ENCODE measurements at regions not wholly inside any gene's neighbourhood (a gene's known extent, or its start where the extent isn't known, plus 50 kb on each side); places are given as distances from the start of the nearest gene placed in this dataset.

DNA sequence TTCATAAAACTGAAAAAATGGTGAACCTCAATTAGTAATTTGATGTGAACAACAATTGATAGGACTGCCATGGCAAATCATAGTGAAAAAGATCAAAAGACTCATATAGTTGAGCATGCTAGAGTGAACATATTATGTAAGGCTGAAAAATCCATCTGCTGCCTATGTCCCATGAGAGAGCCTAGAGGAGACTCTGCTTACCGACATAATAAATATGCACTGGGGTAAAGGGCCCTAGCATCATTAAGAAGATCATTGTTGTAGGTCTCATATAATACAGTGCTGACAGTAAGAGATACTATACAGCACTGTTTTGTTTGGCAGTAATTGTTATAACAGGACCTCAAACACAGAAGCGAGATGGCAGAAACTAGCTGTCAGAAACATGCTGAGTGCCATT is 229.0 kb downstream of the PABPC4L start:
- Histone ChIP-seq H3K36me3 (ENCODE audit: control insufficient read depth, insufficient read depth, low read length) (no peaks in the 10 kb centered on the region), H3K4me3 (ENCODE audit: low read depth, low read length) (no peak overlapping the region), H3K4me1 (ENCODE audit: control insufficient read depth, insufficient read depth, low read length, poor library complexity, severe bottlenecking) (no peaks in the 10 kb centered on the region), H3K27ac (ENCODE audit: insufficient read depth, low read length, poor library complexity, severe bottlenecking) (no peak overlapping the region), H3K9me3 (ENCODE audit: control insufficient read depth in 2 of 2, low read length in 2 of 2) (no peaks in the 10 kb centered on the region), H3K27me3 (ENCODE audit: control insufficient read depth, insufficient read depth, low read length) (no peaks in the 10 kb centered on the region)
- H3K9me3 Mint-ChIP-seq: peaks cover 0 to 29% (median 9%) of the 10 kb centered on the region in 7 donors
- ATAC-seq (ENCODE audit: low read depth in 2 of 2) (no peak), DNase-seq (no peak)
- H3K27ac Mint-ChIP-seq: no peak overlapping the region
- H3K27me3 Mint-ChIP-seq: no peaks in the 10 kb centered on the region
- no peaks in the 10 kb centered on the region for H3K4me1 Mint-ChIP-seq
- H3K4me3 Mint-ChIP-seq: no peak overlapping the region
- H3K36me3 Mint-ChIP-seq: no peaks in the 10 kb centered on the region

DNA sequence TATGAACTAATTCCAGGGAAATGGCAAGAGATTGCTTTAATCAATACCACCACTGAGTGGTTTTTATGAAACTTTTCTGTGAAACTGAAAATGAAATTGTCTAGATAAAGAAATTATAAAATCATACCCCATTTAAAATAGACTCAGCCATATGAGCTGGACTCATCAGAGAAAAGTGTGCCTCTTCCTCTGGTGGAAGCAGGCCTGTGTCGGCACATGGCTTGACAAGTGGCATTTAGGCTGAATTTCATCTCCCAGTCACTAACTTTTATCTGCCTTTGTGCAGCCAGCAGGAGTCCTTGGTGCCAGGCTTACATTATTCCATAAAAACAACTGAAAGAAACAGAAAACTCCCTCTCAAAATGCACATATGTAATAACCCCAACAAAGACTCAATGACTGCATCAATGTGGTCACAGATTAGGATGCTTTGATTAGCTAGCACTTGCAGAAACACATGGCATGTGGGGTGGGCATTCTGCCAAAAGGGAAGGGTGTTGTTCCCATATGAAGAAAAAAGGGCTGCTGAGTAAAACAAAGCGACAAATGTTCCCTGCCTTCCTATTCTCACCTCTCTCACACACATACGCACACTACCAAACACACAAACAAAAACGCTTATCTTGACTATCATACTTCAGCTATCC is 232.3 kb downstream of the PABPC4L start:
- no peaks in the 10 kb centered on the region for H3K36me3 Mint-ChIP-seq
- Histone ChIP-seq H3K36me3 (ENCODE audit: control insufficient read depth, insufficient read depth, low read length) (no peaks in the 10 kb centered on the region), H3K27ac (ENCODE audit: insufficient read depth, low read length, poor library complexity, severe bottlenecking) (no peak overlapping the region), H3K9me3 (ENCODE audit: control insufficient read depth in 2 of 2, low read length in 2 of 2) (no peaks in the 10 kb centered on the region), H3K27me3 (ENCODE audit: control insufficient read depth, insufficient read depth, low read length) (no peaks in the 10 kb centered on the region), H3K4me1 (ENCODE audit: control insufficient read depth, insufficient read depth, low read length, poor library complexity, severe bottlenecking) (no peaks in the 10 kb centered on the region), H3K4me3 (ENCODE audit: low read depth, low read length) (no peak overlapping the region)
- no peaks in the 10 kb centered on the region for H3K4me1 Mint-ChIP-seq
- H3K9me3 Mint-ChIP-seq: peaks cover 0 to 44% (median 12%) of the 10 kb centered on the region in 7 donors
- ATAC-seq (ENCODE audit: low read depth in 2 of 2): no peak
- DNase-seq: no peak
- H3K27ac Mint-ChIP-seq: no peak overlapping the region
- H3K27me3 Mint-ChIP-seq: no peaks in the 10 kb centered on the region
- H3K4me3 Mint-ChIP-seq: no peak overlapping the region

DNA sequence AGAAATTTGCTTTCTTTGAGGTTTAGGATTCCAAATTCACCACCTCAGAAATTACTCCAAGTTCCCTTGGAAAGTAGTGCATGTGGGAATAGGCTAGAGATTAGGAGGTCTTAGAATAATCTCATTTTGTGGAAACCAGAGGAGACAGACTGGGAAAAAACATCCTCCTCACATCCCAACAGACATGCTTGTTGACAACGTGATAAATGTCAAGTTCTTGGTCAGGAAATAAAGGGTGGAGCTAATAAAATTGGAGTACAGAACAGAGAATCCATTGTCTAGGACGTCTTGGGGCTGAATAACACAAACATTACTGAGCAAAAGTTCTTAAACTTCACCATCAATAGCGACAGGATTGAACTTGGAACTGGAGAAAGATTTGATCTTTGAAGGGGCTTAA is 233.4 kb downstream of the PABPC4L start:
- no peaks in the 10 kb centered on the region for H3K36me3 Mint-ChIP-seq
- H3K36me3 ChIP-seq (ENCODE audit: control insufficient read depth, insufficient read depth, low read length): no peaks in the 10 kb centered on the region
- ATAC-seq (ENCODE audit: low read depth in 2 of 2) (no peak), DNase-seq (no peak)
- no peaks in the 10 kb centered on the region for H3K9me3 ChIP-seq (ENCODE audit: control insufficient read depth in 2 of 2, low read length in 2 of 2)
- no peak overlapping the region for H3K4me3 ChIP-seq (ENCODE audit: low read depth, low read length)
- H3K27ac ChIP-seq (ENCODE audit: insufficient read depth, low read length, poor library complexity, severe bottlenecking): no peak overlapping the region
- no peaks in the 10 kb centered on the region for H3K27me3 Mint-ChIP-seq
- H3K9me3 Mint-ChIP-seq: peaks cover 0 to 51% (median 15%) of the 10 kb centered on the region in 7 donors
- no peaks in the 10 kb centered on the region for H3K27me3 ChIP-seq (ENCODE audit: control insufficient read depth, insufficient read depth, low read length)
- no peak overlapping the region for H3K4me3 Mint-ChIP-seq
- no peak overlapping the region for H3K27ac Mint-ChIP-seq
- H3K4me1 Mint-ChIP-seq: no peaks in the 10 kb centered on the region
- H3K4me1 ChIP-seq (ENCODE audit: control insufficient read depth, insufficient read depth, low read length, poor library complexity, severe bottlenecking): no peaks in the 10 kb centered on the region

DNA sequence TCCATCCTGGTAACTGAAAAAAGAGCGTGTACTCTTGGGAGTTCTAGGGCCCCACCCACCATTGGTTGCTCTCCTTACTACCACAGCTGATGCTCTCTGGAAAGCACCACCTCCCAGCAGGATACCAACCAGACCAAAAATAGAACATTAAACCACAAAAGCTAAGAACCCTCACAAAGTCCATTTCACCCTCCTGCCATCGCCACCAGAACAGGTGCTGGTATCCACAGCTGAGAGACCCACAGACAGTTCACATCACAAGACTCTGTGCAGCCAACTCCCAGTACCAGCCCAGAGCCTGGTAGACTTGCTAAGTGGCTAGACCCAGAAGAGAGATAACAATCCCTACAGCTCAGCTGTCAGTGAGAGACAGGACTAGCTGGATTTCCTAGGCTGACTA is 240.6 kb downstream of the PABPC4L start:
- no peaks in the 10 kb centered on the region for H3K27me3 ChIP-seq (ENCODE audit: control insufficient read depth, insufficient read depth, low read length)
- H3K4me3 ChIP-seq (ENCODE audit: low read depth, low read length): no peak overlapping the region
- DNase-seq: no peak
- H3K9me3 Mint-ChIP-seq: peaks cover 0 to 59% (median 12%) of the 10 kb centered on the region in 7 donors
- no peaks in the 10 kb centered on the region for H3K27me3 Mint-ChIP-seq
- no peak overlapping the region for H3K27ac ChIP-seq (ENCODE audit: insufficient read depth, low read length, poor library complexity, severe bottlenecking)
- H3K27ac Mint-ChIP-seq: no peak overlapping the region
- H3K4me1 ChIP-seq (ENCODE audit: control insufficient read depth, insufficient read depth, low read length, poor library complexity, severe bottlenecking): no peaks in the 10 kb centered on the region
- no peaks in the 10 kb centered on the region for H3K4me1 Mint-ChIP-seq
- peaks cover 3 to 22% of the 10 kb centered on the region in 2 experiments for H3K9me3 ChIP-seq (ENCODE audit: control insufficient read depth in 2 of 2, low read length in 2 of 2)
- no peaks in the 10 kb centered on the region for H3K36me3 ChIP-seq (ENCODE audit: control insufficient read depth, insufficient read depth, low read length)
- no peak overlapping the region for H3K4me3 Mint-ChIP-seq
- no peaks in the 10 kb centered on the region for H3K36me3 Mint-ChIP-seq
- no peak for ATAC-seq (ENCODE audit: low read depth in 2 of 2)

DNA sequence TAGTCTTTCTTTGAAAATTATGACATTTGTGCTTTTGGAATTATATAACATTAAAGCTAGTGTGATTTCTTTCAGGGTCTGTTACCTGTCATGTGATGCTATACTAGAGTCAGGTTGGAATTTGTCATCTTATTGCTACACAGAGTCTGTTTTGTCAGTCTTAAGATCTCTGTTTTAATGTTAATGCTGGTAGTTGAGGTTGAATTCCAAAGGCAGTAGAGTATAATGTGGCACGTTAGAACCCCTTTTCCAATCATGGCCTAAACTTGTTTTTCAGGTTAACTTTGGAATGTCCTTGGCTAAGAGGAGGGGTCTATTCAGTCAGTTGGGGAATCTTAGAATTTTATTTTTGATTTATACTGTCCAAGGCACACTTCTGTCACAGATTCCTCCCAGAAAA is 258.5 kb downstream of the PABPC4L start:
- ATAC-seq (ENCODE audit: low read depth in 2 of 2): no peak
- peaks cover 0 to 4% of the 10 kb centered on the region in 2 experiments for H3K9me3 ChIP-seq (ENCODE audit: control insufficient read depth in 2 of 2, low read length in 2 of 2)
- H3K4me3 Mint-ChIP-seq: no peak overlapping the region
- H3K27me3 ChIP-seq (ENCODE audit: control insufficient read depth, insufficient read depth, low read length): no peaks in the 10 kb centered on the region
- H3K36me3 Mint-ChIP-seq: no peaks in the 10 kb centered on the region
- H3K36me3 ChIP-seq (ENCODE audit: control insufficient read depth, insufficient read depth, low read length): no peaks in the 10 kb centered on the region
- H3K27ac ChIP-seq (ENCODE audit: insufficient read depth, low read length, poor library complexity, severe bottlenecking): no peak overlapping the region
- H3K4me1 Mint-ChIP-seq: no peaks in the 10 kb centered on the region
- no peak overlapping the region for H3K4me3 ChIP-seq (ENCODE audit: low read depth, low read length)
- peaks cover 1 to 36% (median 5%) of the 10 kb centered on the region in 7 donors for H3K9me3 Mint-ChIP-seq
- H3K27ac Mint-ChIP-seq: no peak overlapping the region
- DNase-seq: no peak
- H3K4me1 ChIP-seq (ENCODE audit: control insufficient read depth, insufficient read depth, low read length, poor library complexity, severe bottlenecking): no peaks in the 10 kb centered on the region
- H3K27me3 Mint-ChIP-seq: no peaks in the 10 kb centered on the region

DNA sequence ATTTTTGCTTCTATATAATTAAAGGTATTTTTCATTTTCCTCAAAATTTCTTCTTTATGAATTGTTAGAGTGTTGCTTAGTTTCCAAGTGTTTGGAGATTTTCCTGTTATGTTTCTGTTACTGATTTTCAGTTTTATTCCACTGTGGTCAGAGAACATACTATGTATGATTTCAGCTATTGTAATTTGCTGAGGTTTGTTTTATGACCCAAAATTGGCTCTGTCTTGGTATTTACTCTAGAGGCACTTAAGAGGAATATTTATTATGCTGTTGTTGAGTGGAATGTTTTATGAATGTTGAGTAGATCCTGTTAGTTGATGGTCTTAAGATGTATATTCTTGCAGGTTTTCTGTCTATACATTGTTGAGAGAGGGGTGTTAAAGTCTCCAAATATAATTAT is 263.5 kb downstream of the PABPC4L start:
- Histone ChIP-seq H3K27ac (ENCODE audit: insufficient read depth, low read length, poor library complexity, severe bottlenecking) (no peak overlapping the region), H3K4me1 (ENCODE audit: control insufficient read depth, insufficient read depth, low read length, poor library complexity, severe bottlenecking) (no peaks in the 10 kb centered on the region), H3K36me3 (ENCODE audit: control insufficient read depth, insufficient read depth, low read length) (no peaks in the 10 kb centered on the region), H3K4me3 (ENCODE audit: low read depth, low read length) (no peak overlapping the region), H3K9me3 (ENCODE audit: control insufficient read depth in 2 of 2, low read length in 2 of 2) (no peaks in the 10 kb centered on the region), H3K27me3 (ENCODE audit: control insufficient read depth, insufficient read depth, low read length) (no peaks in the 10 kb centered on the region)
- DNase-seq: no peak
- Mint-ChIP-seq H3K9me3 (peaks cover 1 to 19% (median 5%) of the 10 kb centered on the region in 7 donors), H3K36me3 (no peaks in the 10 kb centered on the region), H3K27me3 (no peaks in the 10 kb centered on the region), H3K4me3 (no peak overlapping the region), H3K27ac (no peak overlapping the region), H3K4me1 (no peaks in the 10 kb centered on the region)
- no peak for ATAC-seq (ENCODE audit: low read depth in 2 of 2)

DNA sequence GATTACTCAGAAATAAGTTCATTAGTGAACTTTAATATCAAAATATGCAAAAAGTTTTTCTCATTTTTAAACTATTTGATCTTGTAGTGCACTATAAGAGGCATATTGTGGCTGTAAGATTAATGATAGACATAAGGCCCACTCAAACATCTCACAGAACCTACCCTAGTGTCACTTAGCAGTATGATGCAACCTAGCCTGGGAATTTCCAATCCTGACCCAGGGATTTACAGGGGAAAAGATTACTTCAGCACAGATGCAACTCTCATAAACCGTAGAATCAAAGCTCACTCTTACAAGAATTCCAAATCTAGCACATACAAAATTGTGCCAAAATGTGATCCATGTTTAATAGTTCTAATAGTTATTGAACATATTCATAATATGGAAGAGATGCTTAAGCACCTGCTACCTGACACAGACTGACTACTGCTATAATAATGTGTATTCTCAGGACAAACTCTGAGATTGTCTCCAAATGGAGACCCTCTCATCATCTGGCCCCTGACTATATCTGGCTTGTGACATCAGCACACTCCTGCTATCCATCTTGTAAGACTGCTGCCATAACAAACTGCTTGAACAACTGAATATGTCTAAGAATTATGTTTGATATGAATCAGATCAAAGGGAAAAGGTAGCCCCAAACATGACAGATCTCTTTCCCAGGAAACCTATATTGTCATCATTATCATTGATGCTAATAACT is 271.9 kb downstream of the PABPC4L start:
- ATAC-seq (ENCODE audit: low read depth in 2 of 2) (no peak), DNase-seq (no peak)
- Mint-ChIP-seq H3K27ac (no peak overlapping the region), H3K4me1 (no peaks in the 10 kb centered on the region), H3K27me3 (no peaks in the 10 kb centered on the region), H3K4me3 (no peak overlapping the region), H3K9me3 (peaks cover 0 to 12% (median 3%) of the 10 kb centered on the region in 7 donors), H3K36me3 (no peaks in the 10 kb centered on the region)
- Histone ChIP-seq H3K27ac (ENCODE audit: insufficient read depth, low read length, poor library complexity, severe bottlenecking) (no peak overlapping the region), H3K4me3 (ENCODE audit: low read depth, low read length) (no peak overlapping the region), H3K36me3 (ENCODE audit: control insufficient read depth, insufficient read depth, low read length) (no peaks in the 10 kb centered on the region), H3K9me3 (ENCODE audit: control insufficient read depth in 2 of 2, low read length in 2 of 2) (peaks cover 0 to 3% of the 10 kb centered on the region in 2 experiments), H3K27me3 (ENCODE audit: control insufficient read depth, insufficient read depth, low read length) (no peaks in the 10 kb centered on the region), H3K4me1 (ENCODE audit: control insufficient read depth, insufficient read depth, low read length, poor library complexity, severe bottlenecking) (no peaks in the 10 kb centered on the region)

Data from CD4-positive, CD25-positive, alpha-beta regulatory T cell (primary cell).